Activated T-helper 17 cell treated with anti-CD3 and anti-CD28 coated beads, Interleukin-2, amount 50 U/mL, for 72 hours (primary cell): ENCODE measurements at regions not wholly inside any gene's neighbourhood (a gene's known extent, or its start where the extent isn't known, plus 50 kb on each side); places are given as distances from the start of the nearest gene placed in this dataset.

Experiments
- ATAC-seq: fragments of 150-1000 bp; cut with Tn5 transposase; replicated peaks from 2 replicates; pipeline ENCODE4 v1.10.0; 2021; ENCODE audit warnings: mild to moderate bottlenecking, moderate library complexity
- H3K27ac Mint-ChIP-seq: one replicate; pipeline ENCODE4 v1.8.0; 2022; ENCODE audit warnings: mixed read lengths
- H3K27me3 Mint-ChIP-seq: one replicate; pipeline ENCODE4 v1.8.0; 2022; ENCODE audit warnings: mixed read lengths
- H3K36me3 Mint-ChIP-seq: one replicate; pipeline ENCODE4 v1.8.0; 2022; ENCODE audit warnings: low read depth, mild to moderate bottlenecking, mixed read lengths
- H3K4me1 Mint-ChIP-seq: one replicate; pipeline ENCODE4 v1.8.0; 2022; ENCODE audit warnings: mixed read lengths
- H3K4me3 Mint-ChIP-seq: one replicate; pipeline ENCODE4 v1.8.0; 2022; ENCODE audit warnings: mild to moderate bottlenecking, mixed read lengths
- H3K9me3 Mint-ChIP-seq: one replicate; pipeline ENCODE4 v1.8.0; 2022; ENCODE audit warnings: mixed read lengths

GRCh38 chr14:38749936-38750335 is 353.1 kb downstream of the SEC23A start:
- peaks cover 10% of the 10 kb centered on the region for H3K9me3 Mint-ChIP-seq
- no peak for ATAC-seq
- H3K4me3 Mint-ChIP-seq, result no peak overlapping the region
- no peak overlapping the region for H3K27ac Mint-ChIP-seq
- H3K4me1 Mint-ChIP-seq, result no peaks in the 10 kb centered on the region
- no peaks in the 10 kb centered on the region for H3K36me3 Mint-ChIP-seq
- peaks cover 8% of the 10 kb centered on the region for H3K27me3 Mint-ChIP-seq

GRCh38 chr14:38745861-38746260 is 357.2 kb downstream of the SEC23A start:
- H3K27me3 Mint-ChIP-seq, result peaks cover 8% of the 10 kb centered on the region
- no peaks in the 10 kb centered on the region for H3K4me1 Mint-ChIP-seq
- ATAC-seq, result no peak
- H3K9me3 Mint-ChIP-seq, result peaks cover 5% of the 10 kb centered on the region
- no peak overlapping the region for H3K27ac Mint-ChIP-seq
- H3K36me3 Mint-ChIP-seq, result no peaks in the 10 kb centered on the region
- H3K4me3 Mint-ChIP-seq, result no peak overlapping the region

GRCh38 chr14:38743966-38744584 is 359.0 kb downstream of the SEC23A start:
- ATAC-seq, result no peak
- no peak overlapping the region for H3K4me3 Mint-ChIP-seq

DNA sequence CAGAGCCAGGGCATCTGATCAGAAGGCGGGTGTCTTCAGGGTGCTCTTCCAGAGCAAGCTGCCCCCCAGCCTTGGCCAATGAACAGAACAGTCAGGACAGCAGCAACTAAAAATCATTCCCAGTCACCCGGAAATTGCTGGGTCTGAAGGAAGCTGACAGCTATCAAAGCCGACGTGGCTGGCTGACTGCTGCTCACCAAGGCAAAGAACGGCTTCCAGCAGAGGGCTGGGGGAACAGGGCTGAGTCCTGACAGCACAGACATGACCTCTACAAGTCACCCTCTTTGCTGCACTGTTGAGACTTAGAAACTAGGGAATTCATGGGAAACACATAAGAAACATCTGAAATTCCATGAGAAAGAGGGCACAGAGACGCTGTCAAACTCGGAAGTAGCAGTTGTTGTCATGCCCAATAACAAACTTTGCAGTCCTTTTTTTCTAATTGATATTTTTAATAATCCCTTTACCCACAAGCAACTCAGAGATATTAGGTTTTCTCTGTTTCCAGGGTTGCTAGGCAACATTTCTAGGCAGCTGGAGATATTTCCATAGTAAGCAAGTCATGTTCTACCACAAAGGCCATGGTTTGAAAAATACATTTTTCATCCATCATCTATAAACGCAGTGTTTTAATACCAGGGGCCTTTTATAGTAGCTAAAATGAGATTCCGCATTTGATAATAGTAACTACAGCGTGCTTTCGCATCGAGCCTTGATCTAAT is 365.2 kb downstream of the SEC23A start:
- peaks cover 4% of the 10 kb centered on the region for H3K9me3 Mint-ChIP-seq
- H3K27me3 Mint-ChIP-seq, result no peaks in the 10 kb centered on the region
- no peak for ATAC-seq
- no peak overlapping the region for H3K4me3 Mint-ChIP-seq
- no peaks in the 10 kb centered on the region for H3K36me3 Mint-ChIP-seq
- no peak overlapping the region for H3K27ac Mint-ChIP-seq
- H3K4me1 Mint-ChIP-seq, result no peaks in the 10 kb centered on the region

More at GRCh38 chr14:38743966-38744584, 359.0 kb downstream of the SEC23A start:
- Mint-ChIP-seq H3K9me3 (no peaks in the 10 kb centered on the region), H3K36me3 (no peaks in the 10 kb centered on the region), H3K27me3 (peaks cover 4% of the 10 kb centered on the region), H3K27ac (no peak overlapping the region), H3K4me1 (no peaks in the 10 kb centered on the region)

DNA sequence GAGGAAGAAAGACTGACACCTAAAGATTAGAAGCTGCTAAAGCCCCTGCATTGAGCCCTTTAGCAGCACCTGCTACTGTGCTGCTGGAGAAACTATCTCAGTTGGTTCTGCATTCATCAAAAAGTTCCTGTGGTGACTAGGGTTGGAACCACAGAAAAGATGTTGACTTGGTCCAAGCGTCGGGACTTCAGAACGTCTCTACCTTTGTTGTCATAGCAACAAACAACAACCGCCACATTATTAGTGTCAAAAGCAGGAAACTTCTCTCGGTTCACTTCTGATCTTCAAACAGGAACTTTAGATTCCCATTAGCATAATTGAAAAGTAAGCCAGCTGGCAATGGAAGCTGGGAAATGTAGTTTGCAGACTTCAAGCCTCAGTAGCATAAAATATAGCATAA is 368.0 kb downstream of the SEC23A start:
- Mint-ChIP-seq H3K36me3 (no peaks in the 10 kb centered on the region), H3K9me3 (peaks cover 4% of the 10 kb centered on the region), H3K27me3 (peaks cover 4% of the 10 kb centered on the region), H3K4me3 (no peak overlapping the region), H3K27ac (no peak overlapping the region), H3K4me1 (no peaks in the 10 kb centered on the region)
- no peak for ATAC-seq

- Mint-ChIP-seq H3K27me3 (peaks cover 4% of the 10 kb centered on the region), H3K9me3 (peaks cover 4% of the 10 kb centered on the region), H3K4me3 (no peak overlapping the region), H3K4me1 (no peaks in the 10 kb centered on the region), H3K36me3 (no peaks in the 10 kb centered on the region), H3K27ac (no peak overlapping the region)
- ATAC-seq, result no peak
Observed at GRCh38 chr14:38731962-38732361, 371.1 kb downstream of the SEC23A start.

DNA sequence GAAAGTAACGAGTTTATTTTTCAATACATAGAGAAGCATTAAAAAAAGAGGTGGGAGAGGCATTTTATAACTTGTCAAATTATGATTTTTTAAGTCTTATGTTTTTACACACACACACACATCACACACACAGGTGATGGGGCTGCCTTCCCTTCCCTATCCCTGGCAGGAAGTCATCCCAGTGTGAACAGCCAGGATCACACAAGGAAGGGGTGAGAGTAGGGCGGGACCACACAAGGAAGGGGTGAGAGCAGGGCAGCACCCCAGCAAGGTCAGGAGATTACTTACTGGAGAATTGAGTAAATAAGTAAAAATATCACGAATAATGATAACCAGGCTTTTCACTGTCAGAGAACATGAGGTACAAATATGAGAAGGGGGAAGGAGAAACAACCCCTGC is 372.6 kb downstream of the SEC23A start:
- Mint-ChIP-seq H3K36me3 (no peaks in the 10 kb centered on the region), H3K27ac (no peak overlapping the region), H3K4me1 (no peaks in the 10 kb centered on the region), H3K9me3 (peaks cover 4% of the 10 kb centered on the region), H3K4me3 (no peak overlapping the region), H3K27me3 (peaks cover 4% of the 10 kb centered on the region)
- no peak for ATAC-seq

- H3K4me3 Mint-ChIP-seq, result no peak overlapping the region
- H3K27me3 Mint-ChIP-seq, result peaks cover 4% of the 10 kb centered on the region
- no peaks in the 10 kb centered on the region for H3K4me1 Mint-ChIP-seq
- H3K27ac Mint-ChIP-seq, result no peak overlapping the region
- H3K36me3 Mint-ChIP-seq, result no peaks in the 10 kb centered on the region
- no peak for ATAC-seq
- no peaks in the 10 kb centered on the region for H3K9me3 Mint-ChIP-seq
Observed at GRCh38 chr14:38727731-38728130, 375.3 kb downstream of the SEC23A start.

DNA sequence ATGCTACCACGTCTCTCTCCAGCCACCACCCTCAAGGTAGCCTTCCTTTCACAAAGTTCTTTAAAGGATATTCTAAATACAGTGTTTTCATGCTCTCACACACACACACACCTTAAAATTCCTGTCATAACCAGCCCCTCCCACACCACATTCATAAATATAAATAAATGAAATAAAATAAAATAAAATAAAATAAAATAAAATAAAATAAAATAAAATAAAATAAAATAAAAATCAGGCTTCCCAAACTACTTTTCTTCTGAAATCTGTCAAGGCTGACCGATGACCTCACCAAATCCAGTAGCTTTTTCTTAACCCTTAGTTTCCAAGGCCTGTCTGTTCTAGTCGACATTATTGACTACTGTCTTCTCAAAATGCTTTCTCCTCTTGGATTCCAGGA is 378.4 kb downstream of the SEC23A start:
- ATAC-seq, result no peak
- Mint-ChIP-seq H3K36me3 (no peaks in the 10 kb centered on the region), H3K27me3 (no peaks in the 10 kb centered on the region), H3K27ac (no peak overlapping the region), H3K4me3 (no peak overlapping the region), H3K4me1 (no peaks in the 10 kb centered on the region), H3K9me3 (no peaks in the 10 kb centered on the region)

DNA sequence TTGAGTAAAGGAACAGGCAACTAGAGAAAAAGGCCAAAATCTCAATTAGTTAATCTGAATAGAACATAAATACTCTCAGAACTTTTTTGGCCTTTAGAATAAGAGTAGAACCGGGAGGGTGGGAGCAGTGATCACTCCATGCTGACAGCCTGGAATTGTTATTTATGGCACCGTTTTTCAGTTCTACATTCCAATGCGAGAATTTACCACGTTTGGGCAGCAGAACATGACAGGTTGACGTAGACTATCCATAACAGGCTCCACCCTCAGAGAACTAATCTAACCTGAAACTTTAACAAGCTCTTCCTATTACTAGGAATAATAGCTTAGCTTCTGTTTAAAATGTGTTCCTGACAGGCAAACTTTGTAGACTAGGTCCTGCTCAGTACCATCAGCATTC is 379.1 kb downstream of the SEC23A start:
- no peaks in the 10 kb centered on the region for H3K27me3 Mint-ChIP-seq
- no peak overlapping the region for H3K27ac Mint-ChIP-seq
- H3K36me3 Mint-ChIP-seq, result no peaks in the 10 kb centered on the region
- ATAC-seq, result no peak
- H3K4me3 Mint-ChIP-seq, result no peak overlapping the region
- no peaks in the 10 kb centered on the region for H3K4me1 Mint-ChIP-seq
- H3K9me3 Mint-ChIP-seq, result no peaks in the 10 kb centered on the region

GRCh38 chr14:38723277-38723676 is 379.8 kb downstream of the SEC23A start:
- Mint-ChIP-seq H3K36me3 (no peaks in the 10 kb centered on the region), H3K4me1 (no peaks in the 10 kb centered on the region), H3K9me3 (no peaks in the 10 kb centered on the region), H3K27me3 (no peaks in the 10 kb centered on the region), H3K4me3 (no peak overlapping the region), H3K27ac (no peak overlapping the region)
- ATAC-seq, result no peak

- ATAC-seq, result peak; percentile 54
- H3K4me1 Mint-ChIP-seq, result no peaks in the 10 kb centered on the region
- H3K27me3 Mint-ChIP-seq, result no peaks in the 10 kb centered on the region
- H3K27ac Mint-ChIP-seq, result no peak overlapping the region
- no peaks in the 10 kb centered on the region for H3K9me3 Mint-ChIP-seq
- H3K36me3 Mint-ChIP-seq, result no peaks in the 10 kb centered on the region
- H3K4me3 Mint-ChIP-seq, result no peak overlapping the region
Observed at GRCh38 chr14:38721822-38722431, 381.1 kb downstream of the SEC23A start.

- H3K4me3 Mint-ChIP-seq, result no peak overlapping the region
- no peak overlapping the region for H3K27ac Mint-ChIP-seq
- no peaks in the 10 kb centered on the region for H3K4me1 Mint-ChIP-seq
- no peak for ATAC-seq
- no peaks in the 10 kb centered on the region for H3K36me3 Mint-ChIP-seq
- no peaks in the 10 kb centered on the region for H3K27me3 Mint-ChIP-seq
- H3K9me3 Mint-ChIP-seq, result no peaks in the 10 kb centered on the region
Observed at GRCh38 chr14:38718519-38718918, 384.5 kb downstream of the SEC23A start.

DNA sequence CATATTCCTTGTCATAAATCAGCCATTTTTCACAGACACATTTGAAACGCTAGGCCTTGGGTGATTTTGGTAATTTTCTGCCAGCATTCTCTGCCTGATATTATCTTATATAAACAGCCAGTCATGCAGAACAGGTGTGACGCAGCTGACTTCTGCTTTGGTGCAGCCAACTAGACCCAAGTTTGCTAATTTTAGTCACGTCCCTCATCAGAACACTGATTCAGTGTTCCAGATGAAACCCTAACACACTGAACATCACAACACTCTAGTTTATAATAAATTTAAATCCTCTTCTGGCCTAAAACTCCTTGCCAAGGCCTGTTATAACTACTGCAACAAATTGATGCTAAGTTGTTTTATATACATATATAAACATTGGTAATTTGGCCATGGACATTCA is 386.1 kb downstream of the SEC23A start:
- peaks cover 4% of the 10 kb centered on the region for H3K9me3 Mint-ChIP-seq
- no peaks in the 10 kb centered on the region for H3K36me3 Mint-ChIP-seq
- no peaks in the 10 kb centered on the region for H3K4me1 Mint-ChIP-seq
- ATAC-seq, result no peak
- no peak overlapping the region for H3K4me3 Mint-ChIP-seq
- H3K27ac Mint-ChIP-seq, result no peak overlapping the region
- H3K27me3 Mint-ChIP-seq, result no peaks in the 10 kb centered on the region

- ATAC-seq, result no peak
- peaks cover 4% of the 10 kb centered on the region for H3K9me3 Mint-ChIP-seq
- H3K27ac Mint-ChIP-seq, result no peak overlapping the region
- H3K4me3 Mint-ChIP-seq, result no peak overlapping the region
- no peaks in the 10 kb centered on the region for H3K4me1 Mint-ChIP-seq
- no peaks in the 10 kb centered on the region for H3K36me3 Mint-ChIP-seq
- H3K27me3 Mint-ChIP-seq, result peaks cover 4% of the 10 kb centered on the region
Observed at GRCh38 chr14:38710881-38711280, 392.2 kb downstream of the SEC23A start.
